Right ventricle myocardium superior (tissue), 1 donor: ENCODE measurements at regions not wholly inside any gene's neighbourhood (a gene's known extent, or its start where the extent isn't known, plus 50 kb on each side); places are given as distances from the start of the nearest gene placed in this dataset.
"Not testable (repeated sequence)": the region's sequence is repeated elsewhere in the genome, so short reads cannot be mapped to it uniquely, and the experiment has no call there.

Experiments
- ATAC-seq: fragments of 200-7000 bp; cut with Tn5 transposase; one replicate; pipeline ENCODE4 v1.9.1; 2020; ENCODE audit warnings: mild to moderate bottlenecking; ENCODE audit not compliant: poor library complexity
- DNase-seq: peaks from one replicate; pipeline ENCODE4 v3.0.0-alpha.2; 2020
- intact Hi-C: fragments of 100-400 bp; cut with DNase I; formaldehyde crosslinking; loops from one replicate; pipeline ENCODE4 v1.11.2; 2022
- donor health status: DM: no; HTN: yes; CAD: no; lungs with severe emphysema.

DNA sequence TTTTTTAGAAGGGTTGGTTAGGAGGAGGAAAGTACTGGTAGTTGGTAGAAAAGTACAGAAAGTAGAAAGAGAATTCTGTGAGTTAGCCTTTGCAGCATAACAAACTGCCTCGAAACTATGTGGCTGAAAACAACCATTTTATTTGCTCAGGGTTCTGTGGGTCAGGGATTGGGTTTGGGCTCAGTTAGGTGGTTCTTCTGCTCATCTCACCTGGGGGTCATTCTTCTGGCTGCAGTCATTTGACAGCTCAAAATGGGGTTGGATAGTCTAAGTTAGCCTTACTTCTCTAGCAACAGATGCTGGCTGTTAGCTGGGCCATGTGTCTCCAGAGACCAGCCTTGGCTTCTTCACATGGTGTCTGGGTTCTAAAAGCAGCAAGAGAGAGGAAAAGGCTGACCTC lies 119.4 kb downstream of the SMIM20 start:
- intact Hi-C loops, result no loop called here
- DNase-seq (no peak), ATAC-seq (no peak)

DNA sequence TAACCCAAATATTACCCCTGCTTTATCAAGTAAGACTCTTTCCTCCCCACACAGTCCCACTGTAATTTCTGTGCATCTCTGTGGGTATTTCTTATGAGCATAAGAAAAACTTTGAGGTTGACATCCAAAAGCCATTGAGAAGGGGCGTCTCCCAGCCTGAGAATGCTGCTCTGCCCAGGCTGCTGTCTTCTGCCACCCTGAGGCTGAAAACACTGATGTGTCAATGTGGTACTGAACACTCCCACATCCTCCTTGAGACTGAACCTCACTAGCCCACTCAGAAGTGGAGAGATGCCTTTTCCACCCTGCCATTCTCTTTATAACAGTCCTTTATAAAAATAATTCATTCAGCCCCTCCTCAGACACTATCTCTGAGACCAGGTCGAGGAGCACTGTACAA lies 120.8 kb downstream of the SMIM20 start:
- intact Hi-C loops, result no loop called here
- ATAC-seq (no peak), DNase-seq (no peak)

DNA sequence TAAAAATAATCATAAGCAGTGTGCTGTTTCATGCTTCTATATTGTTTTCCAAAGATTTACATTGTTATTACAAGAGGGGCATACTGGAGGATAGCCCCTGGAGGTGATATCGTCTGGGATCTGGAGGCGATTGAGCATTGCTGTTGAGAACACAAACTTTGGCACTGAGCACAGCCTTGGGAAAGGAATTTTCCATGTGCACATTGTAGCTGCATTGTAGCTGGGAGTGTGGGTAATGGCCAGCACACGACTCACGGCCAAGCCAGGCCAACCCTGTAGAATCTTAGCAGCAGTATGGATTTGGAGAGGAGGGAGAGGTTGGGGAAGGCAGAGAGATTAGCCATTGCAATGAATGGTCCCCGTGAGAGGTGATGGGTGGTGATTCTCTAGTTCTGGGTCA lies 121.9 kb downstream of the SMIM20 start:
- ATAC-seq (no peak), DNase-seq (no peak)
- intact Hi-C loops, result no loop called here

DNA sequence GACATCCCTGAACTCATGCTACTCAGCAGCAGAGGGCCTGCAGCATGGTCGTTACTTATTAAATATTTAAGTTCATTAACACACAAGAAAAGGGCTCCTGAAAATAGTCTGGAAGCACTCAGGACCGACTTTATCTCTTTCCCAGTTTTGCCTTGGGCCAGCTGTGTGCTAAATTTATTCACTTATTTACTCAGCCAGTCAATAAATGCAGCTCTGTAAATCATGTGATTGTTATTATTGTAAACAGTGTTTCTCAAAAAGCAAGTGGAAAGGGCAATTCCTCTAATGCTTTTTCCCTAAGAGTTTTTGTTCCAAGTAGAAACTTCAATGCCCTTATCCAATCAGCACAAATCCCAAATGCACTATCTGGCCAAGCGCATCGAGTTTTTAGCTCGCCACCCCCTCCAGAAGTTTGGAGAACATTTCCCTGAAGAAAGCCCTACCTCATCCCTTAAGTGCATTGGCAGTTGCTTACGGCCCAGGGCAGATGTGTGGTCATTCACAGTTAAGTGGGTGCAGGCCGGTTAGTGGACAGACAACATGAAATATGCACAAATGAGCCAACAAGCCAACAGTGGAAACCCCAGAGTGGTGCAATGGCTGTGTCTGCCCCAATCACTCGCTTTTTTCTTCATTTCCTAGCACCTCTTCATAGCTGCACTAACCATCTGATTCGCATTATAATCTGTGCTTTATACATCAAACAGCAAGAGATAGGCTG lies 125.8 kb downstream of the SMIM20 start:
- intact Hi-C loops, result no loop called here
- DNase-seq, result no peak
- no peak for ATAC-seq

DNA sequence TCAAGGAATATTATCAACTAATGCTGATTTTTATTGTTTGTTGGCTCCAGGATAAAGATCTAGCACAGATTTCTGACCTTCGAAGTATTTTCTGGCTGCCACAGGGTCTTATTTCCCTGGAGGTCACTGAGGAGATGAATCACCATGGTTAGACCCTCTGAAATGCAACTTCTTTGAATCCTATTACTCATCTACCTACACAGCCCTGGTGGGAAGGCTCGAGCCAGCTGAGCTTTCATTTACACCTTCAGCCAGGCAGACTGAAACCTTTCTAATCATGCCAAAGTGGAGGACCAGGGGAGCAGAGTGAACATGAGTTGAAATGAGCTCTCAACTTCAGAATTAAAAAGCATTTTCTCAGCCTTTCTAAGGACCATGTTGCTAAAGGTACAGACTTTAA lies 130.5 kb downstream of the SMIM20 start:
- intact Hi-C loops, result no loop called here
- ATAC-seq (no peak), DNase-seq (no peak)

DNA sequence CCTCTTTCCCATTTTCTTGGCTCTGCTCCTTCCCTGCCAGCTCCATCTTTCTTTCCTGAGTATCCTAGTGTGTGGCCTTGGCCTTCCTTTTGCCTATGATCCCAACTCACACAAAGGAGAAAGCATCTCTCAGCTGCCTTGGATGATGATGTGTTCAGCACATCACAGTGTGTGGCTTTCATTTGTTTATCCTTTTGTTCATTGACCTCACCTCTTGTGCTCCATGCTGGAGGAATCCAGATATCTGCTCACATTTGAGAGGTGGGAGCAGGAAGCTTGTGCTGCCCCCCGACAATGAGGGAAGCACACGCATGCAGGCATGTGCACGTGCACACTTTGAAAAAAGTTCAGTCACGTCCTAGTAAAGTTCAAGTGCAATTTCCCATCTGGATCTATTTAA lies 131.0 kb downstream of the SMIM20 start:
- intact Hi-C loops, result no loop called here
- no peak for ATAC-seq
- no peak for DNase-seq

DNA sequence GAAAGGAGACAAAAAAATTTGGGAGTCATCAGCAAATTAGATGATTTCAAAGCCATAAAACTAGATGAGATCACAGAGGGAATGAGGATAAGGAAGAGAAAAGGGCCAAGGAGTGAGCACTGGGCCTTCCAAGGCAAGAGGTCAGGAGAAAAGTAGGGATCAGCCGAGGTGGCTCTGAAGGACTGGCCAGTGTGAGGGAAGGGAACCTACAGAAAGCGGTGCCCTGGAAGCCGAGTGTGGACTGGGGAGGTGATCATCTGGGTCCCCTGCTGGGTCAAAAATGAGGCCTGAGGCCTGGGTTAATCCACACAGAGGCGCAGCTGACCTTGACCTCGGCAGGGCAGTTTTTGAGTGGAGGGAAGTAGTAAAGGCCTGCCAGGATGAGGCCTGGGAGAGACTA lies 133.8 kb downstream of the SMIM20 start:
- DNase-seq (no peak), ATAC-seq (no peak)
- intact Hi-C loops, result no loop called here

DNA sequence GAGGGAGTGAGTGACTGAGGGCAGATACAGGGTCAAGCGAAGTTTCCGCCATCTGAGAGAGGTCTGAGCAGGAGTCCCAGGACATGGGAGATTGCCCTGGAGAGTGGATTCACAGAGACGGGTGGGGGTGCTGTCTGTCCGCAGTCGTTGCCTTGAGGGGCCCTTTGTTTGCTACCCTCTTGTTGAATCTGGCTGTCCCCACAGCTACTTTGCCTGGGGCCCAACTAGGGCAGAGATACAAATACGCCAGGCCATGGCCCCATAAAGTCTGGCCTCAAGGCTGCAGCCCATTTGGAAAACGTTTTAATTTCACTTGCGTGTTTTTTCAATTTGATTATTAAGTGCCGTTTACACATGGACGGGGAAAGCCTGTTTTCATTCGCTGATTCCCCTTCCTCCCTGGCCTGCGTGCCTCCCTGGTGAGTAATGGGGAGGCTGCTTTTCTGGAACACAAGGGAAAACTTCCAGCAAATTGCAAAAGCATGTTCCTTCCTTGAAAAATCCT lies 134.4 kb downstream of the SMIM20 start:
- ATAC-seq (peak; percentile 81), DNase-seq (peak; percentile 70)
- intact Hi-C loops, result no loop called here

DNA sequence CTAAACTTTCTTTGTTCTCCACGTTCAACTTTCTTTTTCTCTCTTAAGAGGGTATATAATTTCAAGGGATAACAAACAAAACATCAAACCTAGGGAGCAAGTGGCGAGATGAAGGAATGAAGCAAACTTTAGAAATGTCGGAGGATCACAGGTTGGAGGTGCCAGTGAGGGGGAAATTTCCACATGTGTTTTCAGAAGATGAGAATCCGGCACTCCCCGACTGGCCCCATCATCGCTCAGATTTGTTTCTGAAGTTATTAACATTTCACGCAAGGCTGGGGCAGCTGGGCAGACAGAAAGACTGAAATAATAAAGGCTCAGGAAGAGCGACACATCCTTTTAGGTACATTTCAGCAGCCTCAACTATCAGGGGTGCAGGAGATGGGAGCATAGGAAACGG lies 134.9 kb downstream of the SMIM20 start:
- no peak for ATAC-seq
- intact Hi-C loops, result no loop called here
- DNase-seq, result no peak

DNA sequence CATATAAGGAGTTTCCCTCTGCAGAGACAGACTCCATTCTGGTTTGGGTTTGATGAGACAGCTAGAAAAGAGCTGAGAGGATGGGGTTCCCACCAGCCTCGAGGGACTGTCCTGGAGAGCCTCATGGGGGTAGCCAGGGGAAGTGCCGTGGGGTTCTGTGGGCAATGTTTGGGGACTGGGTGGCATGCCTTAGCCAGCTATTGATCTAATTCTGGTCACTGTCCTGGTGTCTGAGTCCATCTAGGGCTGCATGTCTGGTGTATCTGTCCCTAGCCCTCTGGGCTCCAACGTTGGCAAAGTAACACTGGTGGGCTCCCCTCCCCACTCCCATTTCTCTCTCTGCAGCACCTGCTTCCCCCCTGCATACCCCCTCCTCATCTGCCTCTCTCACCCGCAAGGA lies 135.4 kb downstream of the SMIM20 start:
- DNase-seq (no peak), ATAC-seq (no peak)
- intact Hi-C loops, result no loop called here

DNA sequence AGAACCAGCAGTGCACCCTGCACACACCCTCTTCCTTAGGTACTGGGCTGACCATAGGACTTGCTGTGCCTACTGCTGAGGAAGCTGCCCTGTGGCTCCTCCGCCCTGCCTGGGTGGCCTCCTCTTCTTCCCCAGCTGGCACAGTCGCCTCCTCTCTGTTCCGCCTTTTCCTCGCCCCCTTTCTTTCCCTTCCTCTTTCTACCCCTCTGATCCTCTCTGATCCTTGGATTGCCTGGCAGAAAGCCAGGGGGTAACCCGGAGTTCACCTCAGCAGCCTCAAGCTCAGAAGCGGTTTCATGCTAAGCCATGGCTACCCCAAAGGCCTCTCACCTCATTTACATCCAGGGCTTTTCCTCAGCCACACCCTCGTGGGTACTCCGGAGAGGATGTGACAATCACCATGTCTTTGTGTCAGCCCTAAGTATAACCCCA lies 136.2 kb downstream of the SMIM20 start:
- DNase-seq, result peak; percentile 69
- ATAC-seq, result peak; percentile 71
- intact Hi-C loops, result no loop called here

DNA sequence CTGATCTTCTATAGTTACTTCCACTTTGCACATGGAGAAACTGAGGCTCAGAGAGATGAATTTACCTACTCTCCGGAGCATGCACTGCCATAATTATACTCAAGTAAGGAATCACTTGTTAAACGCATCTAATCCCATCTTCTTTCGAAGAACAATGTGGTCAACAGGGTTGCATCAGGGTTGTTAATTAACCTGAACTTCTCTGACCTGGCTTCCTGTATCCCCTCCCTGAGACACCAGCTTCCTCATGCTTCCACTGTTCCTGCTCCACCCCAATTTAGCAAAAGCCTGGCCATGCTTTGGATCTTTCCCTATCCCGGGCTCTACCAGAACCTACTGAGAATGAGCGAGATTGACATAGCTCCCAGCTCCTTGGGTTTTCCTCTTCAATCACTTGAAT lies 136.7 kb downstream of the SMIM20 start:
- ATAC-seq, result no peak
- DNase-seq, result no peak
- intact Hi-C loops, result no loop called here

DNA sequence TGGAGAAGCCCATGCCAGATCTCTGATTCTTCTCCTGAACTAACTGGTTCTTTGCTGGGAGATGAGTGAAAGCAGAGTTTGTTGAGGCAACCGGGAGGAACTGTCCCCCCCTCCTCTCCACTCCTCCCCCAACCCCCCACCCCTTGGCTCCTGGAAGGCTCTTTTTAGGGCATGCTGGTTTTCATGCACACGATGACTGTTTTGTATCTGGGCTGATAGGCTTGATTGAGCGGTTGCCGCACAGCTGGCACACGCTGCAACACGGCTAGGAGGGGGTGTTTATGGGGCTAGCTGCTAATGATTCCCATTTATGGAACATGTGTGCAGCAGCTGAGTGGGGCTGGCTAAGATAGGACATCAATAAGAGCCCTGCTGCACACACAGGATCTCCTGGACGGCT lies 137.2 kb downstream of the SMIM20 start:
- DNase-seq, result no peak
- ATAC-seq, result no peak
- intact Hi-C loops, result no loop called here

DNA sequence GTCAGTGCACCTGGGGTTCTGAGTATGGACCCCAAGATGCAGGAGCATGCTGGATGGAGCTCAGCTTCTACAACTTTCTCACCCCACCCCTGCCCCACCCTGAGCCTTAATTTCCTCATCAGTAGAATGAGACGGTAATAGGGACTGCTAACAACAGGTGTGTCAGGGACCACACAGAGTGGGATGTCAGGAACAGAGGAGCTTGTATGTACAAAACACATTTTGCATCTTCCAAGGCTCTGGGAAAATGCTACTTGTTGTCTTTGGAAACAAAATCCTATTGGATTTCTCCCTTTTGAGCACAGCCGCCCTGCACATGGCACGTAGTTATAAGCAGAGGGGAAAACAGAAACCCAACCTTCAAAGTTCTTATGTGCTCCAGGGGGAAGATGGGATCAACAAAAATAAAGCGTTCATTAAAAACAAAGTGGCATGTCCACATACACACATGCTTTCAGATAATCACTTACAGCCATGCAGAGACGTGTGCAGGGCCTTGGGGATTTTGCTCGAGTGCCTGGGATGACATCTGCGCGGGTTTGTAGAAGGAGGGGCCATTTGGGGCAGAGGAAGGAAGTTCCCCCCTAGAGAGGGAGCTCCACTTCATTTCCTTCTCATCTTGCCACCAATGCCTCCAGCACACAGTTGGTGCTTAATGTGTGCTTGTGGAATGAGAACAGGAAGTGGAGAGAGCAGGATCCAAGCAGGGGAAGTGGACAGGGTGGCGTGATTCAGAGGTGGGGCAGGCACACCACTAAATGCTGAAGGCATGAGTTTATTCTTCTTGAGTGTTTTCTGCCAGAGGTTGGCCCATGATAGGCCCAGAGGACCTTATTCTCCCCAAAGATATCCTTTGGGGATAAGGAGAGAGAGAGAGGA lies 138.9 kb downstream of the SMIM20 start:
- ATAC-seq, result peak; percentile 11
- no peak for DNase-seq
- intact Hi-C loops, result no loop called here

DNA sequence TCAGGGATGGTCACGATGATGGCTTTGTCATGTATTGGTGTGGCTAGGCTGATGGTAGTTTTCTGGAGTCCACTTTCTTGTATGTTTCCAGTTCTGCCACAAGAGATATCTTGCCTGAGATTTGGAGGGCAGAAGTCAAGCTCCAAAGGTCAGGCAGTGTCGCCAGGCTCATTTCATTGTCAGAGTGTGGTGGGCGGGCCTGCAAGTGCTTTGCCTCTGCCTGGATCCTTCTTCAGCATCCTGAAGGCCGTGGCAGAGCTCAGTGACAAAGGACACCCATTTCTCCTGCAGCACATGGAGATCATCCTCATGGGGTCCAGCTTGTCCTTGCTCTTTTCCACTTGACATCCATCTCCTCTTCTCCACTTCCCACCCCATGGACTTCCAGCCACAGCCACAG lies 139.7 kb downstream of the SMIM20 start:
- intact Hi-C loops, result no loop called here
- DNase-seq, result no peak
- ATAC-seq, result no peak

DNA sequence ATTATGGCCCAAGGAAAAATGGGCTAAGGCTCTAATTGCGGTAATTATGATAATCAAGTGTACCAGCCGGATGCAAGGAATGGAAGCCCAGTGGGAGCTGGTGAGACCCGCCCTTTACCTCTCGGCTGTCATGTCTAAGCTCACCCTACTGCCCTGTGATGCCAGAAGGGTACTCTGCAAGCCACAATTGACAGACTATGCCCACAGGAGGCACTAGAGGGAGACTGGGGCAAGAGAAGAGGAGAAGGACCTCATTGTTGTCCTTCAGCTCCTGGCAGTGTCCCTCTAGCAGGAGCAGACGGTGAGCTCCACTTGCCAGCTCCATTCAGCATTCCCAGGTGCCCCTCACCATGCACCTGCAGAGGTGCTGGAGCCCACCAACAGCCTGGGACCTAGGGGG lies 141.8 kb downstream of the SMIM20 start:
- DNase-seq (no peak), ATAC-seq (no peak)
- intact Hi-C loops, result no loop called here

DNA sequence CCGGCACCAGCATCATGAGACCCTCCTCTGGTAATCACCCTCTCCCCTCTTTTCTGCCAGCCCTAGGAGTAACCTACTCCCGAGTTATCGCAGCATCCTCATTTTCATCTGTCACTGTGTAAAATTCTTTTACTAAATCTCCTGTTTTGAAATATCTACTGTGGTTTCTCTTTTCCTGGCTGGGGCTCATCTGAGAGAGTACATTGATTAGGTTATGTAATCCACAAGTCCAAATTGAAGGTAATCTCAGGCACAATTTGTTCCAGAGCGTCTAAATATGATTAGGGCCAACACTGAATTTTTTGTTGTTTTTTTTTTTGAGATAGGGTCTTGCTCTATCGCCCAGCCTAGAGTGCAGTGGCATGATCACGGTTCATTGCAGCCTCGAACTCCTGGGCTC lies 142.4 kb downstream of the SMIM20 start:
- no peak for ATAC-seq
- intact Hi-C loops, result no loop called here
- DNase-seq, result no peak

DNA sequence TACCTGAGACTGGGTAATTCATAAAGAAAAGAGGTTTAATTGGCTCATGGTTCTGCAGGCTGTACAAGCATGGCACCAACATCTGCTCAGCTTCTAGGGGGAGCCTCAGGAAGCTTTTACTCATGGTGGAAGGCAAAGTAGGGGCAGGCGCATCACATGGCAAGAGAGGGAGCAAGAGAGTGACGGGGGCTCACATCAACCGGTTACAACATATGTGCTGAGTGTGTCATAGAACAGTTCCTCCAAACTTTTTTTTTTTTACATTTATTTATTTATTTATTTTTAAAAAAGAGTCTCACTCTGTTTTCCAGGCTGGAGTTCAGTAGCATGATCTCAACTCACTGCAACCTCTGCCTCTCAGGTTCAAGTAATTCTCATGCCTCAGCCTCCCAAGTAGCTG lies 143.8 kb downstream of the SMIM20 start:
- intact Hi-C loops, DNase-seq, ATAC-seq: not testable (repeated sequence)

DNA sequence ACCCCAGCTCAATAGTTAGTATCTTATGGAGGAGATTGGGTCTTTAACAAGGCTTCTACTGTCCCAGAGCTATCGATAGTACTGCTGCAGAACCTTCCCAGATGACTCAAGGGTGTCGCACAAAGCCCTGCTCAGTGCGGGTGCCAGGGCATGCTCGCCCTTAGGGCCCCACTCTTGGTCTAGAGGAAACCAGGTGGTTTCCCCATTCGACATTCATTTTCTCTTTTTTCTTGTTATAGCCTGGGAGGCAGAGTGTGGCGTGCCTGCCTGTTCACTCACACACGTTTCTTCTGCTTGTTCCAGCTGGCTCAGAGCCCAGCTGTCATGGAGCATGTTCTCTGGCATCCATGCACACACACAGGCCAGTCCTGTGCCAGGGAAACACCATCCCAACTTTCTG lies 144.5 kb downstream of the SMIM20 start:
- ATAC-seq (peak; percentile 56), DNase-seq (no peak)
- intact Hi-C loops, result no loop called here
